ENCODE measurements at regions not wholly inside any gene's neighbourhood (a gene's known extent, or its start where the extent isn't known, plus 50 kb on each side); places are given as distances from the start of the nearest gene placed in this dataset.

- DNase-seq, result no peak
These were observed 184.8 kb upstream of the ZFHX3 start for GRCh38 chr16:73232555-73233328.

- no peak for DNase-seq
These were observed 184.1 kb upstream of the ZFHX3 start for GRCh38 chr16:73231944-73232554.

- no peak for DNase-seq
These were observed 183.5 kb upstream of the ZFHX3 start for GRCh38 chr16:73231379-73231778.

- no peak for DNase-seq
These were observed 182.7 kb upstream of the ZFHX3 start for GRCh38 chr16:73230651-73231050.

- DNase-seq, result no peak
These were observed 180.7 kb upstream of the ZFHX3 start for GRCh38 chr16:73228649-73229048.

- no peak for DNase-seq
These were observed 178.7 kb upstream of the ZFHX3 start for GRCh38 chr16:73226675-73227074.

GRCh38 chr16:73225983-73226382 is 178.1 kb upstream of the ZFHX3 start:
- no peak for DNase-seq

GRCh38 chr16:73220836-73221235 is 172.9 kb upstream of the ZFHX3 start:
- no peak for DNase-seq

GRCh38 chr16:73219176-73219575 is 171.2 kb upstream of the ZFHX3 start:
- DNase-seq, result no peak

GRCh38 chr16:73217654-73218053 is 169.7 kb upstream of the ZFHX3 start:
- DNase-seq, result no peak

GRCh38 chr16:73216932-73217331 is 169.0 kb upstream of the ZFHX3 start:
- no peak for DNase-seq

GRCh38 chr16:73215678-73216377 is 167.9 kb upstream of the ZFHX3 start:
- DNase-seq, result no peak

GRCh38 chr16:73214825-73215677 is 167.1 kb upstream of the ZFHX3 start:
- no peak for DNase-seq

GRCh38 chr16:73213732-73214455 is 166.0 kb upstream of the ZFHX3 start:
- no peak for DNase-seq

GRCh38 chr16:73212431-73212830 is 164.5 kb upstream of the ZFHX3 start:
- no peak for DNase-seq

- DNase-seq, result no peak
These were observed 162.8 kb upstream of the ZFHX3 start for GRCh38 chr16:73210686-73211085.

GRCh38 chr16:73210084-73210483 is 162.2 kb upstream of the ZFHX3 start:
- DNase-seq, result no peak

- no peak for DNase-seq
These were observed 161.3 kb upstream of the ZFHX3 start for GRCh38 chr16:73209190-73209589.

GRCh38 chr16:73206151-73206707 is 158.3 kb upstream of the ZFHX3 start:
- no peak for DNase-seq

- no peak for DNase-seq
These were observed 157.4 kb upstream of the ZFHX3 start for GRCh38 chr16:73205153-73205886.

Data from NCI-H187 (cell line).